RWPE2 (cell line): ENCODE measurements at regions not wholly inside any gene's neighbourhood (a gene's known extent, or its start where the extent isn't known, plus 50 kb on each side); places are given as distances from the start of the nearest gene placed in this dataset.

ENCODE experiments used
- ATAC-seq: fragments of 200-7000 bp; cut with Tn5 transposase; 3 replicates; pipeline ENCODE4 v1.9.1; 2021; ENCODE audit warnings: low read depth
- DNase-seq: peaks from one replicate; pipeline ENCODE4 v3.0.0-alpha.2; 2020; ENCODE audit warnings: low spot score
- H3K27ac ChIP-seq: fragments of 450-650 bp; 2 replicates; pipeline ENCODE4 v1.5.1; 2017; ENCODE audit warnings: mild to moderate bottlenecking; ENCODE audit not compliant: poor library complexity, severe bottlenecking
- H3K27me3 ChIP-seq: fragments of 250-450 bp; sonication (Bioruptor Pico); 2 replicates; pipeline ENCODE4 v1.5.1; 2021; ENCODE audit warnings: mild to moderate bottlenecking, moderate library complexity; ENCODE audit not compliant: insufficient read depth, poor library complexity, severe bottlenecking
- H3K36me3 ChIP-seq: fragments of 250-450 bp; sonication (Bioruptor Pico); 2 replicates; pipeline ENCODE4 v1.5.1; 2020; ENCODE audit warnings: low read depth, mild to moderate bottlenecking, moderate library complexity
- H3K4me1 ChIP-seq: fragments of 250-450 bp; sonication (Bioruptor Pico); 2 replicates; pipeline ENCODE4 v1.5.1; 2021; ENCODE audit warnings: mild to moderate bottlenecking, moderate library complexity; ENCODE audit not compliant: insufficient read depth, poor library complexity, severe bottlenecking
- H3K4me3 ChIP-seq: fragments of 250-450 bp; sonication (Bioruptor Pico); 2 replicates; pipeline ENCODE4 v1.5.1; 2021; ENCODE audit warnings: mild to moderate bottlenecking, moderate library complexity; ENCODE audit not compliant: severe bottlenecking
- H3K9me3 ChIP-seq: fragments of 250-450 bp; sonication (Bioruptor Pico); 2 replicates; pipeline ENCODE4 v1.5.1; 2021; ENCODE audit warnings: mild to moderate bottlenecking, moderate library complexity; ENCODE audit not compliant: severe bottlenecking
- CTCF ChIP-seq: fragments of 450-650 bp; IDR thresholded peaks from one replicate; pipeline ENCODE4 v1.5.1; 2017; ENCODE audit warnings: mild to moderate bottlenecking, moderate library complexity; ENCODE audit not compliant: poor library complexity, severe bottlenecking

GRCh38 chr9:119802133-119802532 lies 432.9 kb upstream of the BRINP1 start:
- H3K27me3 ChIP-seq: no peaks in the 10 kb centered on the region
- H3K9me3 ChIP-seq: no peaks in the 10 kb centered on the region
- no peaks in the 10 kb centered on the region for H3K36me3 ChIP-seq
- no peak for ATAC-seq
- no peak overlapping the region for H3K4me3 ChIP-seq
- no peaks in the 10 kb centered on the region for H3K4me1 ChIP-seq
- no peak for DNase-seq
- TF ChIP-seq CTCF: no peak
- no peak overlapping the region for H3K27ac ChIP-seq

GRCh38 chr9:119801311-119801710 lies 432.1 kb upstream of the BRINP1 start:
- Histone ChIP-seq H3K9me3 (no peaks in the 10 kb centered on the region), H3K27me3 (no peaks in the 10 kb centered on the region), H3K4me1 (no peaks in the 10 kb centered on the region), H3K36me3 (no peaks in the 10 kb centered on the region), H3K27ac (no peak overlapping the region), H3K4me3 (no peak overlapping the region)
- ATAC-seq: no peak
- TF ChIP-seq CTCF: no peak
- no peak for DNase-seq

- no peak for ATAC-seq
- no peak for DNase-seq
- Histone ChIP-seq H3K27me3 (no peaks in the 10 kb centered on the region), H3K36me3 (no peaks in the 10 kb centered on the region), H3K4me1 (no peaks in the 10 kb centered on the region), H3K9me3 (no peaks in the 10 kb centered on the region), H3K4me3 (no peak overlapping the region), H3K27ac (no peak overlapping the region)
- no peak for TF ChIP-seq CTCF
Observed at GRCh38 chr9:119795395-119795794, 426.2 kb upstream of the BRINP1 start.

- no peak overlapping the region for H3K27ac ChIP-seq
- H3K4me1 ChIP-seq: no peaks in the 10 kb centered on the region
- H3K9me3 ChIP-seq: no peaks in the 10 kb centered on the region
- no peaks in the 10 kb centered on the region for H3K27me3 ChIP-seq
- TF ChIP-seq CTCF: no peak
- ATAC-seq (no peak), DNase-seq (no peak)
- no peak overlapping the region for H3K4me3 ChIP-seq
- H3K36me3 ChIP-seq: no peaks in the 10 kb centered on the region
Observed at GRCh38 chr9:119794836-119795235, 425.6 kb upstream of the BRINP1 start.

- ATAC-seq: no peak
- no peaks in the 10 kb centered on the region for H3K4me1 ChIP-seq
- TF ChIP-seq CTCF: no peak
- H3K36me3 ChIP-seq: no peaks in the 10 kb centered on the region
- no peak overlapping the region for H3K27ac ChIP-seq
- H3K27me3 ChIP-seq: no peaks in the 10 kb centered on the region
- no peak for DNase-seq
- H3K4me3 ChIP-seq: no peak overlapping the region
- H3K9me3 ChIP-seq: no peaks in the 10 kb centered on the region
Observed at GRCh38 chr9:119793218-119793617, 424.0 kb upstream of the BRINP1 start.
